NB4 (cell line): ENCODE measurements at regions not wholly inside any gene's neighbourhood (a gene's known extent, or its start where the extent isn't known, plus 50 kb on each side); places are given as distances from the start of the nearest gene placed in this dataset.

Experiments
- MYC ChIP-seq: IDR thresholded peaks from 2 replicates; pipeline ENCODE4 v1.6.1; 2011; ENCODE audit warnings: low read depth, low read length
- POLR2A ChIP-seq: IDR thresholded peaks from 2 replicates; pipeline ENCODE4 v1.6.1; 2011; ENCODE audit warnings: mild to moderate bottlenecking; ENCODE audit not compliant: insufficient read length; ENCODE audit errors: extremely low read depth
- TF ChIP-seq, protein P1 (sequence below): IDR thresholded peaks from one replicate; pipeline ENCODE4 v1.5.1; 2012; ENCODE audit warnings: low read depth, low read length
- TF ChIP-seq, protein P2 (sequence below): IDR thresholded peaks from 2 replicates; pipeline ENCODE4 v1.6.1; 2011; ENCODE audit warnings: low read depth, low read length

DNA sequence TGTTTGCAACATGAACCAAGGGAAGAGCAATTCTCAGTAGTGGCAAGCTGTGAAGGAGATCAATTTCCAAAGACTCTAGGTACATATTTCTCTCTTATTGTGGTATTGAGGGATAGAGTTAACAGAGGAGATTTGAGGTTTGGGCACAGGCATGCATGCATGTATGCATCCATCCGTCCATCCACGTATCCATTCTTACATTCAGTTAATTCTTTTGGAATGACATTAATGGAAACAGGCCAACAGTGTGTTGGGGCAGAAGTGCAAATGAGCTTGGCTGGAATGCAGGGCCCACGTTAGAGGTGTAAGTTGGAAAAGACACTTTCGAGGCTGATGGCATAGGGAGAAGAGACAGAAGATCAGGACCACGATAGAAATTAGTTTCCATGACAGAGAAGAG is 216.9 kb upstream of the PELI2 start:
- TF ChIP-seq, protein P1, sequence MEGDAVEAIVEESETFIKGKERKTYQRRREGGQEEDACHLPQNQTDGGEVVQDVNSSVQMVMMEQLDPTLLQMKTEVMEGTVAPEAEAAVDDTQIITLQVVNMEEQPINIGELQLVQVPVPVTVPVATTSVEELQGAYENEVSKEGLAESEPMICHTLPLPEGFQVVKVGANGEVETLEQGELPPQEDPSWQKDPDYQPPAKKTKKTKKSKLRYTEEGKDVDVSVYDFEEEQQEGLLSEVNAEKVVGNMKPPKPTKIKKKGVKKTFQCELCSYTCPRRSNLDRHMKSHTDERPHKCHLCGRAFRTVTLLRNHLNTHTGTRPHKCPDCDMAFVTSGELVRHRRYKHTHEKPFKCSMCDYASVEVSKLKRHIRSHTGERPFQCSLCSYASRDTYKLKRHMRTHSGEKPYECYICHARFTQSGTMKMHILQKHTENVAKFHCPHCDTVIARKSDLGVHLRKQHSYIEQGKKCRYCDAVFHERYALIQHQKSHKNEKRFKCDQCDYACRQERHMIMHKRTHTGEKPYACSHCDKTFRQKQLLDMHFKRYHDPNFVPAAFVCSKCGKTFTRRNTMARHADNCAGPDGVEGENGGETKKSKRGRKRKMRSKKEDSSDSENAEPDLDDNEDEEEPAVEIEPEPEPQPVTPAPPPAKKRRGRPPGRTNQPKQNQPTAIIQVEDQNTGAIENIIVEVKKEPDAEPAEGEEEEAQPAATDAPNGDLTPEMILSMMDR, result no peak
- no peak for TF ChIP-seq POLR2A
- TF ChIP-seq, protein P2, sequence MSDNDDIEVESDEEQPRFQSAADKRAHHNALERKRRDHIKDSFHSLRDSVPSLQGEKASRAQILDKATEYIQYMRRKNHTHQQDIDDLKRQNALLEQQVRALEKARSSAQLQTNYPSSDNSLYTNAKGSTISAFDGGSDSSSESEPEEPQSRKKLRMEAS, result no peak
- TF ChIP-seq MYC, result no peak
